ENCODE measurements at regions not wholly inside any gene's neighbourhood (a gene's known extent, or its start where the extent isn't known, plus 50 kb on each side); places are given as distances from the start of the nearest gene placed in this dataset.

DNA sequence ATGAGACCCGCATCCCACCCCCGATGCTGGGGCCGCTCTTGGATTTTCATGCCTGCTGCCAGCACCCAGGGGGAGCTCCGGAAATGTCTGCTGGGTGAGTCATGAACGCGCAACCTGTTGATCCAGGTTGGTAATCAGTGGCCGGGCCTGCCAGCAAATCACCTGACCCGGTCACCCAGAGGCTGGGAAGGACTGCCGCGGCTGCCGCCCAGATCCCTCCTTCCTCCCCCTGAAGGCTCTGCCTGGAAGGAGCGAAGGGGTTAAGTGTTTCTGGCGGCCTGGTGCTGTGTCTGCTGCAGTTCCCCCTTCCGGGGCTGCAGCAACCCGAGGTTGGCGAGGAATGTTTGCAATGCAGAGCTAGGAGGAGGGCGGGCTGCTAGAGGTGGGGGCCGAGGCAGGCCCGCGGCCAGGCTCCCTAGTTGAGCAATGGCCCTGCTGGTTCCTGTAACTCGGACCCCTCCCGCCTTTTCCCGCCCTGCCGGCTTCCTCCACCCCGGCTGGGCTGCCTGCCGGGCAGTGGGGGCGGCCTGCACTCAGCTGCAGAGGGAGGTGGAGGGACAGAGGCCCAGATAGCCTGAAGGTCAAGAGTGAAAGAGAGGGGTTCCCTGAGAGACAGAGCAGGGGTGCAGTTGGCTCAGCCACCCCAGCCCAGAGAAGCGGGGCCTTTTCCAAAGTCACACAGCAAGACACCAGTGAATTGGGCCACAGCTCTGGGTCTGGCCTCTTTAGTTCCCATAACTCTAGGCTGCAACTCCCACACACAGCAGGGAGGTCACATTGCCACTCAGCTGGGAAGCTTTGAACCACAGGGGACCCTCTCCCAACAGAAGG, 156.3 kb upstream of the IER5L start:
- H3K9me3 ChIP-seq: peaks cover 6% of the 10 kb centered on the region
- H3K36me3 ChIP-seq: no peaks in the 10 kb centered on the region
- no peaks in the 10 kb centered on the region for H3K27me3 ChIP-seq (replicated peaks; ENCODE audit: insufficient read depth)
- TF ChIP-seq, protein P1, sequence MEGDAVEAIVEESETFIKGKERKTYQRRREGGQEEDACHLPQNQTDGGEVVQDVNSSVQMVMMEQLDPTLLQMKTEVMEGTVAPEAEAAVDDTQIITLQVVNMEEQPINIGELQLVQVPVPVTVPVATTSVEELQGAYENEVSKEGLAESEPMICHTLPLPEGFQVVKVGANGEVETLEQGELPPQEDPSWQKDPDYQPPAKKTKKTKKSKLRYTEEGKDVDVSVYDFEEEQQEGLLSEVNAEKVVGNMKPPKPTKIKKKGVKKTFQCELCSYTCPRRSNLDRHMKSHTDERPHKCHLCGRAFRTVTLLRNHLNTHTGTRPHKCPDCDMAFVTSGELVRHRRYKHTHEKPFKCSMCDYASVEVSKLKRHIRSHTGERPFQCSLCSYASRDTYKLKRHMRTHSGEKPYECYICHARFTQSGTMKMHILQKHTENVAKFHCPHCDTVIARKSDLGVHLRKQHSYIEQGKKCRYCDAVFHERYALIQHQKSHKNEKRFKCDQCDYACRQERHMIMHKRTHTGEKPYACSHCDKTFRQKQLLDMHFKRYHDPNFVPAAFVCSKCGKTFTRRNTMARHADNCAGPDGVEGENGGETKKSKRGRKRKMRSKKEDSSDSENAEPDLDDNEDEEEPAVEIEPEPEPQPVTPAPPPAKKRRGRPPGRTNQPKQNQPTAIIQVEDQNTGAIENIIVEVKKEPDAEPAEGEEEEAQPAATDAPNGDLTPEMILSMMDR (IDR thresholded peaks at IDR 0.05): no peak
- peak overlapping the region; percentile 56 for H3K4me3 ChIP-seq
- DNase-seq (ENCODE audit: low spot score): peak; percentile 72
- ATAC-seq (ENCODE audit: insufficient number of reproducible peaks, low FRiP score, low read depth): peak; percentile 69
- peaks cover 41 to 60% of the 10 kb centered on the region in 2 donors for H3K4me1 ChIP-seq (ENCODE audit: control insufficient read depth in 1 of 2, low read depth in 2 of 2)
- peak overlapping the region; percentile 95 for H3K27ac ChIP-seq

DNA sequence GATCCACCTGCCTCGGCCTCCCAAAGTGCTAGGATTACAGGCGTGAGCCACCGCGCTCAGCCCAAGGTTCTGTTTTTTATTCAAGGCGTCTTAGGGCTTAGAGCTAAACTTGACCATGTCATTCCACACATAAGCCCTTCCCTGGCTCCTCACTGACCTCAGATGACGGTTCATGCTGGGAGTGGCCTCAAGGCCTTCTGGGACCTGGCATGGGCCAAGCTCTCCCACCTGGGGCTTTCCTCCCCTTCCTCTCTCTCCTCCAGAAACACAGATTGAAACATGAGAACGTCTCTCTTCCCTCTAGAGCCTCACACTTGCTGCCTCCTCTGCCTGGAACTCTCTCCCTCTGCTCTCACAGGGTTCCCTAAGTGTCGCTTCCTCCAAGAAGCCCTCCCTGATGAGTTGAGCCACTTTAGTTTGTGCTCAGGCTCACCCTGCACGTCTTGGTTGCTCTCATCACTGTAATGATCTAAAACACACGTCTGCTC, 155.6 kb upstream of the IER5L start:
- Histone ChIP-seq H3K36me3 (no peaks in the 10 kb centered on the region), H3K4me3 (peak overlapping the region; percentile 56), H3K4me1 (ENCODE audit: control insufficient read depth in 1 of 2, low read depth in 2 of 2) (peaks cover 44 to 59% of the 10 kb centered on the region in 2 donors), H3K9me3 (peaks cover 6% of the 10 kb centered on the region), H3K27ac (peak overlapping the region; percentile 95), H3K27me3 (replicated peaks; ENCODE audit: insufficient read depth) (no peaks in the 10 kb centered on the region)
- no peak for ATAC-seq (ENCODE audit: insufficient number of reproducible peaks, low FRiP score, low read depth)
- no peak for DNase-seq (ENCODE audit: low spot score)
- TF ChIP-seq, protein P1 (IDR thresholded peaks at IDR 0.05): no peak

DNA sequence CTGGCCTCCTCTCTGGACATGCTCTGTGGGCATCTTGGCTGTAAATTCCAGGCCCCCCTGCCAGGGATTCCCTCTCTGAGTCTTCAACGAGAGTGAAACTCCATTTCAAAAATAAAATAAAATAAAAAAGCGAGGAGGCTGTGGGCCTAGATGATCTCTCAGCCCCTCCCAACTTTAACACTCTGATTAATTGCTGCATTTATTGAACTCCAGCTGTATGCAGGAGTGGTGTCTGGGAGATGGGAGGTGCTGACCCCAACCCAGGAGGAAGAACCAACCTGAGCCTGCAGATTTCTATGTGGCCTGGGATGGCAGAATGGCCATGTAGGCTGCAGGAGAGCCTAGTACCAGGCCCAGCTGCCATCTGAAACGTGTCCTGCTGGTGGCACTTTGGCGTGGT, 154.5 kb upstream of the IER5L start:
- ATAC-seq (ENCODE audit: insufficient number of reproducible peaks, low FRiP score, low read depth) (no peak), DNase-seq (ENCODE audit: low spot score) (no peak)
- Histone ChIP-seq H3K27me3 (replicated peaks; ENCODE audit: insufficient read depth) (no peaks in the 10 kb centered on the region), H3K4me1 (ENCODE audit: control insufficient read depth in 1 of 2, low read depth in 2 of 2) (peaks cover 42 to 62% of the 10 kb centered on the region in 2 donors), H3K9me3 (peaks cover 6% of the 10 kb centered on the region), H3K27ac (peak overlapping the region; percentile 65 to 95), H3K4me3 (no peak overlapping the region), H3K36me3 (no peaks in the 10 kb centered on the region)
- TF ChIP-seq, protein P1 (IDR thresholded peaks at IDR 0.05): no peak

GRCh38 chr9:129331772-129332500, 153.9 kb upstream of the IER5L start:
- ATAC-seq (ENCODE audit: insufficient number of reproducible peaks, low FRiP score, low read depth): no peak
- peak overlapping the region; percentile 65 to 95 for H3K27ac ChIP-seq
- TF ChIP-seq, protein P1 (IDR thresholded peaks at IDR 0.05): no peak
- no peaks in the 10 kb centered on the region for H3K36me3 ChIP-seq
- H3K4me1 ChIP-seq (ENCODE audit: control insufficient read depth in 1 of 2, low read depth in 2 of 2): peaks cover 36 to 58% of the 10 kb centered on the region in 2 donors
- H3K9me3 ChIP-seq: peaks cover 6% of the 10 kb centered on the region
- no peaks in the 10 kb centered on the region for H3K27me3 ChIP-seq (replicated peaks; ENCODE audit: insufficient read depth)
- DNase-seq (ENCODE audit: low spot score): no peak
- H3K4me3 ChIP-seq: no peak overlapping the region

- no peaks in the 10 kb centered on the region for H3K27me3 ChIP-seq (replicated peaks; ENCODE audit: insufficient read depth)
- H3K36me3 ChIP-seq: no peaks in the 10 kb centered on the region
- peaks cover 6% of the 10 kb centered on the region for H3K9me3 ChIP-seq
- H3K27ac ChIP-seq: peak overlapping the region; percentile 65 to 95
- TF ChIP-seq, protein P1 (IDR thresholded peaks at IDR 0.05): no peak
- DNase-seq (ENCODE audit: low spot score): no peak
- H3K4me1 ChIP-seq (ENCODE audit: control insufficient read depth in 1 of 2, low read depth in 2 of 2): peaks cover 33 to 55% of the 10 kb centered on the region in 2 donors
- ATAC-seq (ENCODE audit: insufficient number of reproducible peaks, low FRiP score, low read depth): no peak
- H3K4me3 ChIP-seq: no peak overlapping the region
These were observed 153.4 kb upstream of the IER5L start for GRCh38 chr9:129331493-129331765.
